DLD1 (cell line): ENCODE measurements at regions not wholly inside any gene's neighbourhood (a gene's known extent, or its start where the extent isn't known, plus 50 kb on each side); places are given as distances from the start of the nearest gene placed in this dataset.

Source experiments
- in situ Hi-C: cut with HindIII; loops from 2 replicates; pipeline ENCODE4 v1.10.0; 2017; ENCODE audit warnings: low sequenced_read_pairs

GRCh38 chr6:93974332-93974731 lies 555.0 kb upstream of the EPHA7 start:
- in situ Hi-C loops: no loop called here

DNA sequence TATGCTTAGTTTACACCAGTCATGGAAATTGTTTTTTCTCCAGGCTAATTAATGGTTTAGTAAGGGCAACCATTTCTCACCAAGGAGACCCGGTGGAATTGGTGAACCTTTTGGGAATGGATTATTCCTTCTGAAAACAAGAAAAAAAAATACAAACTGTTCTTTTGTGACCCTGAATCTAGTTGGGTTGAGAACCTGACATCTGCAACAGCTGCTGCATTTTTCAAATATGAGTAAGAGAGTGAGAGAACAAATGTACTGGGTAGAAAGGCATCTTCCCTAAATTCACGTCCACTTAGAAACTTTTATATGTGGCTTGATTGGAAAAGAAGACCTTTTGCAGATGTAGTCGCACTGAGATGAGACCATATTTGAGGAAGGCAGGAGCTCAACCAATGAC lies 553.4 kb upstream of the EPHA7 start:
- in situ Hi-C loops: no loop called here

DNA sequence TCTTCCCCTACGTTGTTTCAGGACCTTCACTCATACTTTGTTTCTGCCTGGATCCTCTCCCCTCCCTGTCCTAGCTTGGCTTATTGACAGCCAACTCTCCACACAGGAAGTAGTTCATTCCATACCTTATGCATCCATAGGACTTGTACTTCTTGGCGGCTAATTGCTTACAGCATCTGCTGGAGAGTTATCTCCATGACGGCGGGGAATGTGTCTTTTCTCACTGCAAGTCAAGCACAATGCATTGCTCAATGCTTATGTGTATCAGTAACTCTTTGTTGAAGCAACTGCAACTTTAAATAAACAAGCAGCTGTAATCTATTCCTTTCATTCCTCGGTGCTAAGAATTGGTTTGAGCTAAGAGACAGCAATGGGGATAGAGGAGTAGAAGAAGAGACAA lies 551.3 kb upstream of the EPHA7 start:
- in situ Hi-C loops: no loop called here

- in situ Hi-C loops: no loop called here
Observed at GRCh38 chr6:93968126-93968525, 548.8 kb upstream of the EPHA7 start.

GRCh38 chr6:93964926-93965325 lies 545.6 kb upstream of the EPHA7 start:
- in situ Hi-C loops: no loop called here

DNA sequence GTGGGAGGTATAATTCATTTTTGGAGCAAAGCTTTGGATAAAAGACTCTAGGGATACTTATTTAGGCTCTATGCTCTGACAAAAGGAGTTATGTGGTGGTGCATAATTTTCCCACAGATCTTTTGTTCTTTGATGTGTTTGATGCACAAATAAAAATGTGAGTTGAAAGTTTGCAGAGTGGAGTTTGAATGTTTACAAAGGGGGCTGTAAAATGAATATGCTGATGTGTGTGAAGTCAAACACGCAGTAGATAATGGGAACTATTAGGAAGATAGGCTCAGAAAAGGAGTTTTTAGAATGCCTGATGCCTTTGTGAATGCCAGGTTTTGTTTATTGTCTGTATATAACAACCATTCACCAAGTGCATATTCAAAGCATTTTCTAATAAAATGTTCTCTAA lies 545.0 kb upstream of the EPHA7 start:
- in situ Hi-C loops: no loop called here

- in situ Hi-C loops: no loop called here
Observed at GRCh38 chr6:93962566-93962965, 543.2 kb upstream of the EPHA7 start.

DNA sequence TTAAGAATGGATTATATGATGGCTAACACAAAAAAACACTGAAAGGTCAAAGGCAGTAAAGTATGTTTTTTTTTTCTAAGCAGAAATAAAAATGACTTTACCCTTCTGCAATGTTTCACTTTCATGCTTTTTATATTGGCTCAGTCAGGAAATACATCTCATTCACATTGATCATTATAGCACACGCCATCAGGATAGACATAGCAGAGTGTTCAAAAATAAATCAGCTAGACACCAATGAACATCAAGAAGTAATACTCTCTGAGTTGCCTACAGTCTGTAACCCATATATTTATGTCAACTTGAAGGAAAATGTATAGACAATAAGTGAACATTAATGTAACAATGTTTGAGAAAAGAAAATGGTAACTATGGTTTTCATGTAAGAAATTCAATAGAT lies 535.2 kb upstream of the EPHA7 start:
- in situ Hi-C loops: no loop called here

GRCh38 chr6:93943661-93944060 lies 524.3 kb upstream of the EPHA7 start:
- in situ Hi-C loops: no loop called here

DNA sequence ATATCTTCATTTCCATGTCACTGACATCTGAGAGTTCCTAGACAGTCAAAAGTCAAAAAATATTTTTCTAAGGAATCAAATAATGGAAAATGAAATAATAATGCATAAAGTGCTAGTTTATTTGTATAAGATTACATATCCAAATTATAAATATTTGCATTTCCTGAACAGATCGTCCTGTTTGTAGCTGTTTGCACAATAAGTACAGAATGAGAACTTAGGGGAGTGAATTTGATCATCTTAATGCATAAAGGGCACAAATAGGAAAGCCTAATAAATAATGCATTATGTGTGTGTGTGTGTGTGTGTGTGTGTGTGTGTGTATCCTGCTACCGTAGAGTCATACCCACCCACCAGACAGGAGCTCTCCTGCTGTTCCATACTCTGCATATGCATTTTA lies 521.0 kb upstream of the EPHA7 start:
- in situ Hi-C loops: no loop called here

GRCh38 chr6:93932175-93932574 lies 512.8 kb upstream of the EPHA7 start:
- in situ Hi-C loops: no loop called here

GRCh38 chr6:93927731-93928130 lies 508.4 kb upstream of the EPHA7 start:
- in situ Hi-C loops: no loop called here

DNA sequence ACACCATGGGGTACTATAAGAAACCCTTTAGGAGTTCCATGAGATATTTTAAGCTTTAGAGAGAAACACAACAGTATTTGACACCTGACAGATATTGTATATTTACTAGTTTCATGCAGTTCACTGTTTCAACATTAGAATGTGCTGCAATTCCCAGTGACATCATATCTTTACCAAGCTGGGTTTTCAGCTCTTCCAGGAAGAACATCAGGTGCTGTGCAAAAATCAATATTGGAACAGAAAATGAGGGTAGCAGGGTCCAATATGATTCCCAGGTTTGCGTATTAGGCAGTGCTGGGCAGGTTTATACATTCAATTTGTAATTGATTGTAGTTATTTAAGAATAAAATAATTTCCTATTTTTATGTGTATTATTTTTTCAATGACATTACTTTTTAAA lies 500.0 kb upstream of the EPHA7 start:
- in situ Hi-C loops: no loop called here

DNA sequence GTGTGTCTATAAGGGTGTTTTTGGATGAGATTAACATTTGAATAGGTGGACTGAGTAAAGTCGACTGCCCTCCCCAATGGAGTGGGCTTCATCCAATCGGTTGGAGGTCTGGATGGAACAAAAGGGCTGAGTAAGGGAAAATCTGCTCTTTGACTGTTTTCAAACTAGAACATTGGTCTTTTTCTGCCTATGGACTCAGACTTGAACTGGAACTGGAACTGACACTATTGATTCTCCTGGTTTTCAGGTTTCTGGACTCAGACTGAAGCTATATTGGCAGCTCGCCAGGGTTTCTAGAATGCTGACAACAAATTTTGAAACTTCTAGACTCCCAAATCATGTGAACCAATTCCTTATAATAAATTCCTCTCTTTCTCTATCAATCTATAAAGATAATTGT lies 498.9 kb upstream of the EPHA7 start:
- in situ Hi-C loops: no loop called here

- in situ Hi-C loops: no loop called here
Observed at GRCh38 chr6:93917216-93917615, 497.9 kb upstream of the EPHA7 start.

- in situ Hi-C loops: no loop called here
Observed at GRCh38 chr6:93916716-93917115, 497.4 kb upstream of the EPHA7 start.

- in situ Hi-C loops: no loop called here
Observed at GRCh38 chr6:93915961-93916360, 496.6 kb upstream of the EPHA7 start.

GRCh38 chr6:93902517-93902916 lies 483.2 kb upstream of the EPHA7 start:
- in situ Hi-C loops: no loop called here

DNA sequence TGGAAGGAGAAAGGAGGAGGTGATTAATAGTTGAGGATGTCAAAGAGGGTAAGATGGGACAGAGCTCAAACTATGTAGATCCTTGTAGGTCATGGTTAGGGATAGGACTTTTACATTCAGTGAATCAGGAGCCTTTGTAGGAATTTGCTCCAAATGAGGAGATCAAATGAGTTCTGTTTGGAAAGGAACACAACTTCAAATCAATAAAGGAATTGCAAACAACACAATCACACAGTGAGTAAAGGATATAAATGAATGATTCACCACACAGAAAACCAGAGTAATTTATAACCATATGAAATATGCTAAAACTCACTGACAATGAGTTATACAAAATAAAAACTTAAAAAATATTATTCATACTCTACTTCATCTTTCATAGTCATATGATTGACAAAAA lies 480.8 kb upstream of the EPHA7 start:
- in situ Hi-C loops: no loop called here

GRCh38 chr6:93896081-93896480 lies 476.7 kb upstream of the EPHA7 start:
- in situ Hi-C loops: no loop called here

GRCh38 chr6:93894521-93894920 lies 475.2 kb upstream of the EPHA7 start:
- in situ Hi-C loops: no loop called here

DNA sequence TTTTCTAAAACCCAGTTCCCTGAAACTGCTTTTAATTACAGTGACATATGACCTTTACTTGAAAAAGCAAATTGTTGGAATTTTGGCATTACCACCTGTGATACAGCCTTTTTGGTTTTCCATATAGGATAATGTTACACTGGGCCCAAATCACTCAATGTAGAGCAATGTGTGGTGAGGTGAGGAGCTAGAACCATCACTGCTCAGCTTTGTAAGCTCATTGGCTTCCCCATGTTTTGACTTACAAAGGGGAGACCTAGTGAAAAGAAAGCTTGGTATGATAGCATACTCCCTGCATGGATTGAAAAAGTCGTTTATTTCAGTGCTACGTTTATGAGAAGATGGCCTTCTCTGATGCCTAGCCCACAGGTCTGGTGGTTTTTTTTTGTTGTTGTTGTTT lies 470.4 kb upstream of the EPHA7 start:
- in situ Hi-C loops: no loop called here

DNA sequence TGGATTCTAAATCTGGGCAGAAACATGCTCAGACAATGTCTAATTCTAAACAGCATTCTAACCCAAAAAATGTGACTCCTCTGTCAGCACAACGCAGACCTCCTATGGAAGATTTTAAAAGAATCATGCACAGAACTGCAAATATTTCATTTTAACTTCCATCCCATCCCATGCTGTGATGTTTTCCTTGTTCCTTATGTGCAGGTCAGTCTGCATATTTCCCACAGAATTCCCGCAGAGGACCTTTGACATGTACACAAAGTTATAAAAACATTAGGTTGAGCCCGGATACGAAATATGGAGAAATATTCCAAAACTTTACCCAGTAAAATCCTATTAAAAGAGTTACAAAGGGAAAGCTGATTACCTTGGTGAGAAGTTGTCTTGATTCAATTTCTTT lies 467.1 kb upstream of the EPHA7 start:
- in situ Hi-C loops: no loop called here

DNA sequence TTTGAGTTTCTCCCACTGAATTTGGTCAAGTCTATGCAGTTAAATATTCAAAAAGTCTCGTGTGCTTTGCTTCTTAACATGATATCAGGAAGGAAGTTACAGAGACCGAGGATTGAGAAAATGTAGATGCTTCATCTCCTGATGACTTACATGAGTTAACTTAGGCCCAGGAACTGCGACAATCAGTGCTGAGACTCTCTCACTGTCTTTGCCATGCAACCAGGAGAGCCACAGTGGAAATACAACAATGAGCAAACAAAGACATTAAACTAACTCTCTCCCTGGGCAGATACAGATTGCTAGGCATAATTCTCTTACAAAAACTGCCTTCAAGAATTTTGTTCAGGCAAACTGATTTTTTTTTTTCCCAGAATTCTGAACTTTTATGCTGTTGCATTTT lies 440.6 kb upstream of the EPHA7 start:
- in situ Hi-C loops: no loop called here
